Right renal cortex interstitium (tissue), 3 donors: ENCODE measurements at regions not wholly inside any gene's neighbourhood (a gene's known extent, or its start where the extent isn't known, plus 50 kb on each side); places are given as distances from the start of the nearest gene placed in this dataset.

Experiments
- DNase-seq, 3 donors: peaks; one replicate each; pipeline ENCODE4 v3.0.0-alpha.2; 2013; ENCODE audit warnings: low read depth in 3 of 3, low spot score in 2 of 3

DNA sequence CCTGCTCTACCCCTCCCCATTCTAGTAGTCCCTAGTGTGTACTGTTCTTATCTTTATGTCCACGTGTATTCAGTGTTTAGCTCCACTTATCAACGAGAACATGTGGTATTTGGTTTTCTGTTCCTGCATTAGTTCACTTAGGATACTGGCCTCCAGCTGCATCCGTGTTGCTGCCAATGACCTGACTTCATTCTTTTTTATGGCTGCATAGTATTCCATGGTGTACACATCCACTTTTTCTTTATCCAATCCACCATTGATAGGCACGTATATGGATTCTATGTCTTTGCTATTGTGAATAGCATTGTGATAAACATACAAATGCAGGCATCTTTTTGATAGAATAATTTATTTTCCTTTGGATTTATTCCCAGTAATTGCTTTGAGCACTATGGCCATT is 327.7 kb downstream of the DUSP6 start:
- no peak for DNase-seq

DNA sequence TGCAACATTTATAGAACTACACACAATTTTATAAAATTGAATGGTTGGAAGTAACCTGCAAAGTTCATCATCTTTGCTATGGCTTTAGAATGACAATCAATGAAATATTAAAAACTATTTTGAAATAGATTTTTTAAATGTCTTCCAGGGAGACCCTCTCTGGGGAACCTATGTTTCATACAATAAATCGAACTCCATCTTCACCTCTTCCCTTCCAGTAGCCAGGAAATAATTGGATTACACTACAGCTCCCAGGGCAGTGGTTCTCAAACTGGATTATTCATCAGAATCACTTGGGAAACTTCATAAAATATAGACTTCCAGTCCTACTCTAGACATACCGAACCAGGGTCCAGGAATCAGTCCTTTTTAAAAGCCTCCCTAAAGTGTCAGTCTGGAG is 328.4 kb downstream of the DUSP6 start:
- no peak for DNase-seq

DNA sequence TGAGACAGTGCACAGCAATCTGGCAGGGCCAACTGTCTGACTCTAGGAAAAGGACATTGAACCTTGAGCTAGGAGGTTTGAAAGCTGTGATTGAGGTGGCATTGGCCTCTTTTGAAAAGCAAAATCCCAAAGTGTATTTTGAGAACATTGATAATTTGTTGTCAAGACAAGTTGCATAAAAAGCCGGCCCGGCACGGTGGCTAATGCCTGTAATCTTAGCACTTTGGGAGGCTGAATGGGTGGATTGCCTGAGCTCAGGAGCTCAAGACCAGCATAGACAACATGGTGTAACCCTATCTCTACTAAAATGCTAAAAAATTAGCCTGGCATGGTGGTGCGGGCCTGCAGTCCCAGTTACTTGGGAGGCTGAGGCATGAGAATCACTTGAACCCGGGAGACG is 331.6 kb downstream of the DUSP6 start:
- DNase-seq = no peak

GRCh38 chr12:89020121-89020480 is 332.2 kb downstream of the DUSP6 start:
- no peak for DNase-seq

- peak; percentile 55 to 84 (median 78) for DNase-seq
These were observed 332.7 kb downstream of the DUSP6 start for GRCh38 chr12:89019439-89020120.

GRCh38 chr12:89016970-89017778 is 335.1 kb downstream of the DUSP6 start:
- DNase-seq = peak in 2 of 3 donors; percentile 56 to 68

GRCh38 chr12:89015419-89015818 is 336.9 kb downstream of the DUSP6 start:
- DNase-seq = no peak

DNA sequence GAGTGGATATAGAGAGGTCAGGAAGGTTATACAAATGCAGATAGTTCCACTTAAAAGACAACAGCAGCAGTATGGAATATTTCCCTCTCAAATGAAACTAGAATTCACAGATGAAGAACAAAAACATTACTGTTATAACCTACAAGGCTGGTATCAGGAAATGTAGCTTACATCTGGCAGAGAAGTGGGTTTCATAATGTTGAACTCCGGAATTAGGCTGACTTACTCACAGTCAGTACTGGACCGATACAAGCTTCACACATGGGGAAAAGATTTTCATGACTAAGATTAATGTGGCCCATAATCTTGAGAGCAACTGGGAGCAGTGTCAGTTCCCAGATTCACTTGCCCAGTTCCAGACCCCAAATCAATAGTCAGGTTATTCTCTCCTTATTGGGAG is 353.9 kb downstream of the DUSP6 start:
- no peak for DNase-seq

- no peak for DNase-seq
These were observed 356.0 kb downstream of the DUSP6 start for GRCh38 chr12:88996200-88996788.

GRCh38 chr12:88994971-88995370 is 357.3 kb downstream of the DUSP6 start:
- DNase-seq = no peak

DNA sequence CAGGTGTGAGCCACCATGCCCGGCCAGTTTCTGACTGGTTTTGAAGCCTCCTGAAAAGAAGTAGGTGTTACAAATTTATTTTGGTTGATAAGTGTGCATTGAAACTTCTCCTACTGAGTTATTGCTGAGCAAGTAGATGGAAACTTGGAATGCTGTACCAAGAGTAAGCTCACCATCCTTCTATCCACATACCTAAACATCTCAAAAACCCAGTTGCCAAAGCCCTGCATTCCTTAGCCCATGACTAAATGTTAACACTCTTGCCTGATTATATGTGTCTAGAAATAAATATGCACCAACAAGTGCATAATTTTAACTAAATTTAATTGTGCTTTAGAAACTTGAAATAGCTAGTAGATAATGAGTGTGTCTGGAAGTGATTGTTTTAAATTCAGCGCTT is 357.8 kb downstream of the DUSP6 start:
- no peak for DNase-seq

DNA sequence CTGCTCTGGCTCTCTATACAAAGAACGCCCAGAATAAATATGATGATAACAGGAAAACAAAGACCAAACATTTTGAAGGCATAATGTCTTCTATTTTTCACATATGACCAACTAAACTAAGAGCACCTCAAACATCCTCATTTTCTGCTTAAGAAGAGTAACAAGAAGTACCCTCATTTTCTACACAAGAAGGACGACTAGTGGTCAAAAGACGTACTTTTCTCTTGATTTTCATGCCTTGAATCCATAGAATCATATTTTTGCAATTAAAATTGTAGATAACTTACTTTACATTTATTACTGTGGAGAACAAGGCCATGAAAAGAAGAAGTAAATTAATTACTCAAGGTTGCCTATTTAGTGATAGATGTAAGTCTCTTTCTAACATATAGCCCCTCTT is 358.6 kb downstream of the DUSP6 start:
- DNase-seq = peak; percentile 21 to 24 (median 23)

- DNase-seq = no peak
These were observed 366.2 kb downstream of the DUSP6 start for GRCh38 chr12:88986056-88986455.

DNA sequence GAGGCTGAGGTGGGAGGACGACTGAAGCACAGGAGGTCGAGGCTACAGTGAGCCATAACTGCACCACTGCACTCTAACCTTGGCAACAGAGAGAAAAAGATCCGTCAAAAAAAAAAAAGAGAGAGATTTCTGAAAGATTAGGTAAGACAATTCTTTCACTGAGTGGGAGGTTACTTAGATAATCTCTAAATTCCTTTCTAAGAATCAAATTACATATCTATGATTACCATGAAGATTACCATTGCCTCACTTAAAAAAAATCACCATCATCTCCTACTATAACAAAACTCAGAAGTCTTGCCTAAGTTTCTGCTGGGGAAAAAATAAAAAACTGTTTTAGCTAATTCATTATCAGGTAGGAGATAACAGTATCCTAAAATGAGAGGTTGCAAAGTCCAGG is 366.7 kb downstream of the DUSP6 start:
- no peak for DNase-seq

DNA sequence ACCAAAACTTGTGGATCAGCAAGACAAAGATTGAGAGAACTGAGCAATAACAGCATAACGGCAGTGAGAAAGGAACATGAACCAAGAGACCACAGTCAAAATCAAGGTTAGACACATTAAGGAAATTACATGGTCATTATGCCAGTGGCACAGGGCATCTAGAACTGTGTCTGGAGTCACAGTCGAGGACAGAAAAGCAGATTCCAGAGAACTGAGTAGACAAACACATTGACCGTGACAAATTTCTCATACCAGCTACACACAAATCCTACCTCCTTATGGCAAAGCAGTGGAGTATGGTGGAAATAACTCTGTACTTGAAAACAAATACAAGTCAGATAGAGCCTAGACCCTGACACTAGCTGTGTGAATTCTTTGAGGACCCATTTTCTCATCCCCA is 367.3 kb downstream of the DUSP6 start:
- no peak for DNase-seq

DNA sequence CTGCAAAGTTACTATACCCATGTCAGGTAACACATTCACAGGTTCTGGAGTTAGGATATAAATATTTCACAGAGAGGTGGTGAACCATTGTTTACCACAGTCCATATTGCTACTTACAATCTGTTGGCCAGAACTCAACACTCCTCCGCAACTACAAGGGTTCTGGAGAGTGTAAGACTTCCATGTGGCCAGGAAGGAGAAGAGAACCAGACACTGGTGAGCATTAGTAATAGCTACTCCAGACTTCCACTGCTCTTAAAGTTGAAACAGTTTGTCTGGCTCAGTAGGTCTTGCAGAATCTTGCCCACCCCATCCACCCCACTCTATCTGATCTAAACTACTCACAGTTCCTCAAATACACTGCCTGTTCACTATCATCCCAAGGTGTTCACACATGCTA is 369.6 kb downstream of the DUSP6 start:
- no peak for DNase-seq

GRCh38 chr12:88977115-88977514 is 375.2 kb downstream of the DUSP6 start:
- no peak for DNase-seq

- DNase-seq = no peak
These were observed 378.3 kb downstream of the DUSP6 start for GRCh38 chr12:88973998-88974397.

- DNase-seq = no peak
These were observed 381.6 kb downstream of the DUSP6 start for GRCh38 chr12:88970740-88971139.

DNA sequence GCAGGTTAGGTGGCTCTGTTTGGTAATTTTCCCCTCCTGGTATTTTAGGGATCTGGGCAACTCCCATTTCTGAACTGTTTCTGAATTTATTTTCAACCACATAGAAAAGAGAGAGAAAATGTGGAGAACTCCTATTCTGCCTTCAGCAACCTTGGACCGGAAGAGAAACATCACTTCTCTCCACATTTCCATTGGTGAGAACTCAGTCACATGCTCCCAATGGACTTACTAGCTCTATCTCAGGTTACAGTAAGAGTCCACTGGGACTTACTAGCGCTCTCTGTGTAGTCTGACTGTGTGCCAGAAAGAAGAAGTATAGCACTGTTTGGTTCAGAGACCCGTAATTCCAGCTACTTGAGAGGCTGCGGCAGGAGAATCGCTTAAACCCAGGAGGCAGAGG is 383.2 kb downstream of the DUSP6 start:
- DNase-seq = no peak

DNA sequence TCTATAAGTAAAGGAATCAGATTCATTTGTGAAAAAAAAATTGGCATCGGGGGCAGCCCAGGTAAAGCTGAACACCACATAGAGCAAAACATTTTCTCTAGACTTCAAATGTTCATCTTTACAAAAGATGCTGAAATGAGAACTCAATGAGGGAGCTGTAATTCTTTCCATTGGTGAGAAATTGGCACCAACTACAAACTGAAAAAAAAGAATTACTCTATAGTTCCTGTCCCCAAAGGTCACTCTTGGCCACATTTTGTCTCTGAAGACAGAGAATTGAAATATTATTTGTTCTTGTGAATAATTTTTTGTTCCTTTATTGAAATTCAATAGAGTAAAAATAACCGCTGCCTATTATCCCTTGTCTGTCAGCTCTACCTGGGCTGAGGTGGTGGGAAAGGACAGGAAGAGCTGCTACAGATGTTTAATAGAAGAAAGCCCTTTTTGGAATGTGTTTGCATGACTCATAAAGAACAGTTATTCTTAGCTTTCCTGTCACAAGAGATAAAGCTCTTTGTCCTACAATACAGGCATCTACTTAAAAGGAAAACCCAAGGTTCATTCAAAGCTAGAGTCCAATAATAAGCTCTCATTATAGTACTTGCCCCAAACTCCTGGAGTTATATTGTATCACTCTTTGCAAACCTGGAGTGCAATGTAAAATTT is 380.1 kb upstream of the KITLG start:
- no peak for DNase-seq

DNA sequence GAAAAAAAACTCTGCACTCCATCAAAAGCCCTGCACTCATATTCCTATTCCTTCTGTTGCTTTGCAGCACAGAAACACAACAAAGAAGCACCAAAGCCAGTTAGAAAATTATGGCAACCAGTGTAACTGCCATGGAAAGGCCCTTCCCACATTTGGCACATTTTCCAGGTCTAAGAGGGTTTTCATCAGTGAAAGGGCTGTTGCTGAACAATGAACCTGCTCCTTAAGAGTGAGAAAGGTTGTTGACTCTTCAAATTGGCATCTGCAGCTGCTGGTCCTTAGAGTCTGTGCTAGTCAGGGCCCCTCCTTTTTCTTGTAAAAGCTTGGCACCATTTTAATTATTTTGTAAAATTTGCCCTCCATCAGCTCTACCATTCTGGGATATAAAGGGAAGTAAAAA is 378.7 kb upstream of the KITLG start:
- DNase-seq = no peak
